B cell (primary cell): ENCODE measurements at regions not wholly inside any gene's neighbourhood (a gene's known extent, or its start where the extent isn't known, plus 50 kb on each side); places are given as distances from the start of the nearest gene placed in this dataset.

Experiments
- CTCF ChIP-seq: fragments of 200-600 bp; IDR thresholded peaks from one replicate; pipeline ENCODE4 v1.8.0; 2022; ENCODE audit warnings: antibody characterized with exemption, mild to moderate bottlenecking
- EZH2 ChIP-seq: IDR thresholded peaks from 2 replicates; pipeline ENCODE4 v1.6.1; 2012; ENCODE audit warnings: borderline replicate concordance, low read depth, mild to moderate bottlenecking, moderate library complexity, low read length; ENCODE audit not compliant: insufficient read depth, poor library complexity, severe bottlenecking

DNA sequence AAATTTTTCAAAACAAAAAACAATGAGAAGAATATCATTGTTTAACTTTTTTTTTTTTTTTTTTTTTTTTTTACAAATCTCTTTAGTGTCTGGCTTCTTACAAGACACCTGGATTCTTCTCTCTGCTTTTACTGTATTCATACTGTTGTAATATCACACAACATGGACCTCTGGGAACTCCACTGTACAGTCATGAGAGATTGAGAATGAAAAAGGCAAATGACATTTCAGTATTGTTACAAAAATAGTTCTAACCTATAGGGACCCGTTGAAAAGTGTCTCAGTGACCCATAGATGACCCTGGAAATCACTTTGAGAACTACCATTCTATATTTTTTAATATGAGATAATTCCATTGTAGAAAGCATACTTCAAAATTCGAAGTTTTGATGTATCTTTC lies 124.4 kb downstream of the SLIT2 start:
- TF ChIP-seq CTCF (no peak), EZH2 (no peak)
